ENCODE measurements at regions not wholly inside any gene's neighbourhood (a gene's known extent, or its start where the extent isn't known, plus 50 kb on each side); places are given as distances from the start of the nearest gene placed in this dataset.

DNA sequence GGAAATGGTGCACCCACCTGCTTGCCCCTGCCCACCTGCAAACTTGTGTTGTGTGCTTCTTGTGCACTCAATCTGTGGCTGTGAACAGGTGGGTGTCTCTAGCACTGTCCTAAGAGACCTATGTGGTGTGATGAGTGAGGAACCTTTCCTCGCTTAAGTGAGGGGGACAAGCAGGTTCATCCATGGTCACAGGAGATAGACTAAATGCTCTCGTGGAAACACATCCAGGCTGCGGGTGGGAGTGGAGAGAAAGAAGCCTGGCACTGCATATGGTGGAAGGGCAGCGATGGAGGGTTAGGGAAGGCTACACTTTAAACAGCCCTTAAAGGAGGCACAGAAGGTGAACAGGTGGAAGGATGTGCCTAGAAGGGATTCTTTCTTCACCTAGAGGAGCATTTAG lies 330.9 kb downstream of the CXCL12 start:
- no peak for DNase-seq (ENCODE audit: extremely low read depth in 1 of 11, low read depth in 9 of 11, low spot score in 4 of 11)

DNA sequence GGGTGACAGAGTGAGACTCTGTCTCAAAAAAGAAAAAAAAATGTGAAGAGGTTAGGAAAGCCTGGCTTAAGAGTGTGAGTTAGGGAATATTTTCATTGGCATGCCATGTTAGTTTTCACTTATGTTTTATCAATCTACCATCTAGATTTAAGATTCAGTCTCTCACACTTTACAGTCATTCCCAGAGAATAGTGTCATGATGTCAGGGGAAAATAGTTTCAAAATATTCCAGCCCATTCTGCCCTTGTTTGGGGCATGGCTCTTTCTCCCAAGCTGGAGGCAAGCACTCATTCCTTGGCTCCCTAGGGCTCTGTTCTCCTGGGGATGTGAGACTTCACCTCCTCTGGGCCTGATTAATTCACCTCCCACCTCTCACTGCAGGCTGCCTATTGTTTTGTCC lies 331.5 kb downstream of the CXCL12 start:
- no peak for DNase-seq (ENCODE audit: extremely low read depth in 1 of 11, low read depth in 9 of 11, low spot score in 4 of 11)

DNA sequence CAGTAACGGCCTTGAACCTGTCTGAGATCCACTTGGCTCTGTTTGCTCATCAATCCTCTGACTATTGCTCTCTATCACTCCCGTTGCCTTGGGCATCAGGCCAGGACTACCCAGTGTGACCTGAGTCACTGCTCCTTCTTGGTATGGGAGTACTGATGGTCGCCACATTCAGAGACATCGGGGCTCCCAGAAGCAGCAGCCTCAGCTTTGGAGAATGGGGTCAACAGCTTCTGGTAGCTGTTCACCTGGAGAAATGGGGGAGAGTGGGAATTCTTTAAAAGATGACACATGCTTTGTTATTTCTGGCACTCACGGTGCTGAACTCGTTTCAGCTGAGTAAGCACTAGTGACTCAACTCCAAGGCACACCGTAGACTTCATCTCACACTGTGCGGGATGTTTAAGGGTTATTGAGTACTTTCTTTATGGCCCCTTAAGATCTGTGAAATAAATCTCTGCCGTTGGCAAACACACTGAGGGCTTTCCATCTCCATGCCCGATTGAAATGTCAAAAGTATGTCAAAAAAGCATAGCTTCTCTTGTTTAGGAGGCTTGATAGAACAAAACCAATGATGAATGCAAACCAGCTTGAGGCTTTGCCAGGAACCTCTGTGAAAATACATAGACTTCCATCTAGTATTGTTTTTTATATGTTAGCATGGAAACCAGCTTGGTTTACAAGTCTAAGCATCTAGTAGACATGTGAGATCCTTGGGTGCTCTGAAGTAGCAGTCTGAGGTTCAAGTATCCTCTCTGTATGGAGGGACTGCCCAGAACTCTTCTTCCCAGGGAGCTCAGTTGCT lies 333.1 kb downstream of the CXCL12 start:
- no peak for DNase-seq (ENCODE audit: extremely low read depth in 1 of 11, low read depth in 9 of 11, low spot score in 4 of 11)

DNA sequence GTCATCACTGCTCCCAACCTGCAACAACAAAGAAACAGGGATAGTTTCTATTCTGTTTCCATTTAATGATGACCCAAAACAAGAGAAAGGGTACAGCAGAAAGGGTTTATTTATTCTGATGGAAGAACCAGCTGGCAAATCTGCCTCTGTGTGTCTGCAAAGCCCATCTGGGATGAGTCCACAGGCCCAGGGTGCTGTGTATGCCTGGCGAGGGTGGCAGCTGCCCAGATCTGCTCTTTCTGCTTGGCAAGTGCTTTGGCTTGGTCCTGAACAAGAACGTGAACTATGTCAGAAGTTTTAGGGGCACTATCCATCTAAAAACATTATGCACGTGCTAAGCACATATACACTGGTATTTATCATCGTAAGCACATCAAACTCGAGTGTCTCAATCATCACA lies 333.8 kb downstream of the CXCL12 start:
- DNase-seq (ENCODE audit: extremely low read depth in 1 of 11, low read depth in 9 of 11, low spot score in 4 of 11) = no peak

DNA sequence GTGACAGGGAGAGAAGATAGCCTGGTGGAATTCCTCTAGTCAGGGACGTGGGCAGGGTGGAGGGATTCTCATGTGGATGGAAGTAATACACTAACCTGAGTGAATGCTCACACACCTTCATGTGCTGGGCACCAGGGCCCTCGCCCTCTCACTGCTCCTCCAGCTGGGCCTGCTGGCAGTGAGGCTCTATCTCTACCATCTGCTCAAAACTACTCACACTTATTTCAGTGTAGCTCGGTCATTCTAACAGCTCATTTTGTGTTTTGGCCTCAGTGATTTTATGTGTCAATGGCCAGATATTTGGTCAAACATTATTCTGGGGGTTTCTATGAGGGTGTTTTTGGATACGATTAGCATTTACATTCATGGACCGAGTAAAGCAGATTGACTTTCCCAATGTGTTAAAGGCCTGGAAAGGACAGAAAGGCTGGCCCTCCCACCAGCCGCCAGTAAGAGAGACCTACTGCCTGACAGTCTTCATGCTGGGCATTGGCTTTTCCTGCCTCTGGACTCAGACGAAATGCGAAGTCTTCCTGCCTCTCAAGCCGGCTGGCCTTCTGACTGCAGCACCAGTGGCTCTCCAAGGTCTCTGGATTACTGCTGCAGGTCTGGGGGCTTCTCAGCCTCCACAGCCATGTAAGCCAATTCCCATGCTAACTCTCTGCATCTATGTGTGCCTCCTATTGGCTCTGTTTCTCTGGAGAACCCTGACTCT lies 335.4 kb downstream of the CXCL12 start:
- DNase-seq (ENCODE audit: extremely low read depth in 1 of 11, low read depth in 9 of 11, low spot score in 4 of 11) = no peak

DNA sequence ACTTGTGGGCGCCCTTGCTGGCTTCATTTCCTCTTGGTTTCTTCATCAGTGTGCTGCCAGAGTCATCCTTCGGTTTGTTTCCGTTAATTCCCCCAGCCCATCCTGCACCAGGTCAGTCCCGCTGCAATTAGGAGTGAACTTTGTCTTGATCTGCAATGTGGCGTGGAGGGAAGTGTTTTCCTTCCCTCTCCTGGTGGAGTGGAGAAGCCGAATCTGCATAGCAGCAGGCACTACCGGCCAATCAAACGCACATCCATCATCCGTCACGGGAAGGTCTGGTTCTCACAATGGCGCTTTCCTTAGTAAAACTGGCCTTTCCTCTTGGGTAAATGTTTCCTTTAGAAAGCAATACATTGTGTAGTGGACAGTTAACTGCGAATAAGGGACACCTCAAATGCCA lies 337.5 kb downstream of the CXCL12 start:
- DNase-seq (ENCODE audit: extremely low read depth in 1 of 11, low read depth in 9 of 11, low spot score in 4 of 11) = no peak

DNA sequence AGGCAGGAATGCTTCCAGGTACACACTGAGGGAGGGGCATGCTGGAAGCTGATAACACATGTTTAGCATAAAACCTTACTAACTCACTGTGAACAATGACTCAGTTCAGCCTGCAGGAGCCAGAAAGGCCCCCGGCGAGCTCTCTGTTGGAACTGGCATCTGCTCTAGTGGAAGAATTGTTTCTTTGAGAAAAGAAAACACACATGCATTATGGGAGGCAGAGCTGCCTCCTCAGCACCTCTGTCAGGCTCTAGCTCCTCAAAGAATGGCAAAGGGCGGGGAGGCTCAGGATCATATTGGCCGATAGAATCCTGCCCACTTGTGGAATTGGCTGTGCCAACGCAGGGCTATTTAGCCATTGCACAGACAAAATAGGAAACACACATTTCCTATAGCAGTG lies 338.3 kb downstream of the CXCL12 start:
- DNase-seq (ENCODE audit: extremely low read depth in 1 of 11, low read depth in 9 of 11, low spot score in 4 of 11) = no peak

DNA sequence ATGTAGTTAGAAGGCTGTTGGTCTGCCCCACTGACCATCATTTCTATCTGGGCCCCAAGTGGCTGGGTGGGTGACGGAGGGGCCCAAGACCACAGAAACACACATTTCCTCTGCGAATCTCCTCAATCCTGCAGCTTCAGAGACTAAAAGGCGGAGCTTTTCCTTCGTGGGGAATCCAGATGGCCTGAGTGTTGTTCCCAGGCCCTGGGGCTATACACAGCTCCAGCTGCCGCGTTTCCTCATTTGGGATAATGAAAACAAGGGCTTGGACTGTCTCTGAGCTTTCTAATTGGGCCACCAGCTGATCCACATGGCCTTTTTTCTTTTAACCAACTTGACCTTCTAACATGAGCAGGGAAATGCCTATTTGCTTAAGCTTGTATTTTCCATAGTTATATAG lies 339.9 kb downstream of the CXCL12 start:
- no peak for DNase-seq (ENCODE audit: extremely low read depth in 1 of 11, low read depth in 9 of 11, low spot score in 4 of 11)

DNA sequence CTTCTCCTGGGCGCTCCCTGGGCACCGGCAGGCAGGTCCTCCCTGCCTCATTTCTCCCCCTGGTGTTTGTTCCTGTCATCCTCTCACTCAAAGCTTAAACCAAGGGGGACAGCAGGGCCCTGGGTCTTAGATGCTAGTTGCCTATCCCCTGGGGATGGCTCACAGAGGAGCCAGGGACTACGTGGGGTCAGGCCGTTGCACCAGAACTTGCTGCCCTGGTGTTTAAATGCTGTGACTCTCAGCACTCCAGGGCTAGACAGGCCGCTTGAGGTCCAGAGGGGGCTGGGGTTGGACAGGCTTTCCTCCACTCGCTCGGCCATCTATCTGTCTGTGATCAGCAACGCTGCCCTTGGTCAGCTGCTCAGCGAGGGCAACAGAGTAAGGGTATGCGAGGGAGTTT lies 340.3 kb downstream of the CXCL12 start:
- no peak for DNase-seq (ENCODE audit: extremely low read depth in 1 of 11, low read depth in 9 of 11, low spot score in 4 of 11)

DNA sequence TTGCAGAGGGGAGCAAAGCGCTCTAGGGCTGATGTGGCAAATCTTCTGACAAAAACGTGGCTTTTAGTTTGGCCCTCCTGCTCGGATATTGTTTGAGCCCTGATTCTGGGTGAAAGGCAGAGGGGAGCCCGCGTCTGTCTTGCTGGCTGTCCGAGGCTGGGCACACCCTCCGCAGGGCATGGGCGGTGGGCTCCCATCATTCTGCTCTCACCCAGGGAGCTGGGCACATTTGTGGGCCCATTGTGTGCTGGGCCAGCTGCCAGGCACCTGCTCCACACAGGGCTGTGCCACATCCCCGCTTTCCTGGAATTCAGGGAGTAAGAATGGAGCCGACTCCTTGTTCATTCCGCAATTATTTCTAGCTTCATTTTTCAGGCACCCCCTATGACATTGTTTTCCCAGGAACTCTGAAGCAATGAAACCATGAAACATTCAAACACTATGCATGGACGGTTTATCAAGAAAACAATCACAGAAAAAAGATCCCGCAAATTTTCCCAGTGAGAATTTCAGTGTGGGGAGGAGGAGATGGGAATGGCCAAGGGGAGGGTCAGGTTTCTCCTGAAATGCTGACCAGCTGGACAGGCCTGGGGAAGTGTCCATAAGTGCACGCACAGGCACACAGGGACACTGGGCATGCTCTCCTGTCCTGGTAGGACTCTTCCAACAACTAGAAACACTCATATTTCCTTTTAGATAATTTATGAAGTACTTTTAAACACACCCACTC lies 341.1 kb downstream of the CXCL12 start:
- no peak for DNase-seq (ENCODE audit: extremely low read depth in 1 of 11, low read depth in 9 of 11, low spot score in 4 of 11)

DNA sequence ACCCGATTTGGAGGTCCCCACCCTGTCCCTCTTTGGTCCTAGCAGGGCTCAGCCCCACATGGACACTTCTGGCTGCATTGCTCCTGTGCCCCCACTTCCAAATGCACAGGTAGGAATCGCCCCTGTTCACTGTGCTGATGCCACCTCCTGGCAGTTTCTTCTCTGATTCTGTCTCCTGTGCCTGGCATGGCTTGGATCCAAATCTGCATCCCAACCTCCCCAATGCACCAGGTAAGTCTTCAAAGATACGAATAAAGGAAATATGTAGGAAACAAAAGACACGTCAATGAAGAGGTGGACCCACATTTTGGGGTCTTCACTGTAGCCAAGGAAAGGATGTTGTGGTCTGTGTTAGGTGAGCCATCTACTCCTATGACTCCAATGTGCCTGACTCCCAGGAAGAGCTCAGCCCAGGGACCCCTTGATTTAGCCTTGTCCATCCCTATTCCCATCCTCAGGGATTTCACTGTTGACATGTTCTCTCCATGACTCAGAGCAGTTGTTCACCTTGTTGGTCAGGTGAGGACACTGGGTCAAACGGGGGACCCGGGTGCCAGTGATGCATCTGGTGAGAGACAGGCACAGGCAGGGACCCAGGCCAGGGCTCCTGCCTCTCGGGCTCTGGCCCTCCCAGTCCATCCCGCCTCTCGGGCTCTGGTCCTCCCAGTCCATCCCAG lies 341.8 kb downstream of the CXCL12 start:
- DNase-seq (ENCODE audit: extremely low read depth in 1 of 11, low read depth in 9 of 11, low spot score in 4 of 11) = no peak

DNA sequence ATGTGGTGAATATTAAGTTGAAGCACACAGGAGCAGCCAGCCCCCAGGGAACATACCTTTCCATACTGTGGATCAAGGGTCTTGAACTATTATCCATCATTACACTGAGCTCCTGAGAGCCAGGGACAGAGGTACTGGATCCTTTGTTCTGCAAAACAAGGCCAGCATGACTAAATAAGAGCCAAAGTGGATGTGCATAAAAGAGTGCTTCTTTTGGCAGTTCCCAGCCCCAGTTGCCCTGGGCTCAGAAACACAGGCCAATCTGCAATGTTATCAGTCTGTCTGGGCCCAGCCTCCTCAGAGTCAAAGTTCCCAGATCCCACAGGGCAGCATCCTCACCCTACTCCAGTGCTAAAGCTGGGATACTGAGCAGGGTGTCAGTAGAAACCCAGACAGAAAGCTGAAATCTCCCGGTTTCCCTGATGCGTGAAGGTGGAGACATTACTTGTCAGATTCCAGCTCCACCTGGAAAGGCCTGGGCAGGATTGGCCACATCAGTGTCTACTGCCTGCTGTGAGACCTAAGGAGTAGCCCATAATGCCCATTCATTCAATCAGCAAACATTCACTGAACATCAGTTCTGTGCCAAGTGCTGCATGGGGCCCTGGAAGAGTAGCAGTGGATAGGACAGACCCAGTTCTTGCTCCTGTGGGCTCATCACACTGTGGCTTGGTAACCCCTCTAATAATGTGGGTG lies 342.7 kb downstream of the CXCL12 start:
- no peak for DNase-seq (ENCODE audit: extremely low read depth in 1 of 11, low read depth in 9 of 11, low spot score in 4 of 11)

DNA sequence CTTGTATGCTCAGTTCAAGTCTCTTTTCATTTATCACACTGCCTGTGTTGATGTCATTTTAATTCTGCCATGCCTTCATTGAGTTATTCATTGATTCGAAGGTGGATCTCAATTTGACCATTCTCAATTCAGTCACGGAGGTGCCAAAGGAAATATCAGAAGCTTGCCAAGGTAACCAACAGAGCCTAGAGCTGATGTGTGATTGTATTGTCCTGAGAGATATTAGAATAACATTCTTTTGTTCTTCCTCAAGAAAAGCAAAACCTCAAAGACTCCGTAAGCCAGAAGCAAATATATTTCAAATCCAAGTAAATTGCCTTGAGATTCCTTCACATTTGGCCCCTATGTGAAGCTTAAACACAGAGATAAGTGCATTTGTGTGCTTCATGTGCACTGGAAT lies 345.3 kb downstream of the CXCL12 start:
- DNase-seq (ENCODE audit: extremely low read depth in 1 of 11, low read depth in 9 of 11, low spot score in 4 of 11) = no peak

DNA sequence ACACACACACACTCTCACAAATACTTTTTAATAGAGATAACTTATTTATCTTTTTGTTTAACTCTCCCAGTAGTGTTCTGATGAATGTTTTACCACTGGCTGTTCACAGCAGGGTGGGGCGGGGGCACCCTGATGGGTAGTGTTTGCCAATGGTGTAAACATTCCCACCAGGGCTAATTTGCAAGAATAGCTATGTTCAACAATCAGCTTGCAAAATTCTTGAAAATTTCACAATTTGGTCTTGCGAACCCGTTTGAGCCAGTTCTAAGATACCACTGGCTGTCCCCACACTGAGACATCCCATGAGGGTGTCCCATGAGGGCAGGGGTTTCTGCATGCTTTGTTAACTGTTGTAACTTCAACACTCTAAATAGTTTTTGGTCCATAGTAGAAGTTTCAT lies 348.5 kb downstream of the CXCL12 start:
- no peak for DNase-seq (ENCODE audit: extremely low read depth in 1 of 11, low read depth in 9 of 11, low spot score in 4 of 11)

DNA sequence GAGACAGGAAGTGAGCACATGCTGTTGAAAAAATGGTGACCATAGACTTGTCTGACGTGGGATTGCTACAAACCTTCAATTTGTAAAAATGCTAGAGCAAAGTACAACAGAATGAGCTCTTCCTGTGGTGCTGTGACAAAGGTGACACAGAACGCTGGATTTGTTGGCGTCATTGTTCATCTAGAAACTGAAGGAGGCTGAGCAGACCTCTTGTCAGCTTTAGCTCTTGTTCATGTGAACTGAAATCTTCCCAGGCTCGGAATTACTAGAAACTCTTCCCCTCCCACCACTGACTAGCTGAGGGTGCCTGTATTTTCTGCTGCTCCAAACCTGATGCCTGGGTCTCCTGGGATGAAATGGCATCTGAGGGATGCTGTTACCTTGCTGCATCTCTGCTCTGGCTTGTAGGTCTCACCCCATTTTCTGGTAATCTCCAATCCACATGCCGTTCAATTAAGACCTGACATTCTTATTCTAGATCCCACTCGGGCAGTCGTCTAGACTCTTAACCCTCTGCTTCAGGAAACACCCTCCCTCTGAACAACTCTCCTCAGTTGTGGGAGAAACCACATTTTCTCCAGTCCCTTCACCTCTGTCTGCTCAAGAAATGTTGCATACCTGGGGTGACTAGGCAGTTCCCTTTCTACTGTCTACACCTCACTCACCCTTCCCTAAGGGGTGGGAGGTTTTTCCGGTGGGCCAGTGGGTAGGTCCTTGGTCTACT lies 349.3 kb downstream of the CXCL12 start:
- no peak for DNase-seq (ENCODE audit: extremely low read depth in 1 of 11, low read depth in 9 of 11, low spot score in 4 of 11)

DNA sequence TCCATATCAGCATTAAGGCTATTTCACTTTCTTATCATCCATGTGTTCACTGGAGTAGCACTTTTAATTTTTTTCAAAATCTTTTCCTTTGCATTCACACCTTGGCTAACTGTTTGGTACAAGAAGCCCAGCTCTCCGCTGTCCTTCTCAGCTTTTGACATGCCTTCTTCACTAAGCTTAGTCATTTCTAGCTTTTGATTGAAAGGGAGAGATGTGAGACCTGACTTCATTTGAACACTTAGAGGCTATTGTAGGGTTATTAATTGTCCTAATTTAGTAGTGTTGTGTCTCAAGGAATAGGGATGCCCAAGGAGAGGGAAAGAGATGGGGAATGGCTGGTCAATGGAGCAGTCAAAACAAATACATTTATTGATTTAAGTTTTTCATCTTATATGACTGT lies 350.0 kb downstream of the CXCL12 start:
- no peak for DNase-seq (ENCODE audit: extremely low read depth in 1 of 11, low read depth in 9 of 11, low spot score in 4 of 11)

DNA sequence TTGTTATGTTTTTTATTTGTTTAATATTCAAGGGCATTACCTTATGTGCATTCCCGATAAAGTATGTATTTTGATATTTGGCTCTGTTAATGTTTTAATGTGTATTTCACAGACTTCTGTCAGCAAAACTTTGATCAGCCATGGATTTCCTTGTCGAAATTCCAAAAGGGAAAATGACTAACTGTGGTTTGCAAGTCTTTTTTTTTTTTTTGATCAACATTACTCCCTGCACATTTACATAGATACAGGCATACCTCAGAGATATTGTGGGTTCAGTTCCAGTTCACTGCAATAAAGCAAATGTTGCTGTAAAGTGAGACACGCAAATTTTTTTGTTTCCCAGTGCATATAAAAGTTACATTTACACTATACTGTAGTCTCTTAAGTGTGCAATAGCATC lies 351.9 kb downstream of the CXCL12 start:
- DNase-seq (ENCODE audit: extremely low read depth in 1 of 11, low read depth in 9 of 11, low spot score in 4 of 11) = no peak

DNA sequence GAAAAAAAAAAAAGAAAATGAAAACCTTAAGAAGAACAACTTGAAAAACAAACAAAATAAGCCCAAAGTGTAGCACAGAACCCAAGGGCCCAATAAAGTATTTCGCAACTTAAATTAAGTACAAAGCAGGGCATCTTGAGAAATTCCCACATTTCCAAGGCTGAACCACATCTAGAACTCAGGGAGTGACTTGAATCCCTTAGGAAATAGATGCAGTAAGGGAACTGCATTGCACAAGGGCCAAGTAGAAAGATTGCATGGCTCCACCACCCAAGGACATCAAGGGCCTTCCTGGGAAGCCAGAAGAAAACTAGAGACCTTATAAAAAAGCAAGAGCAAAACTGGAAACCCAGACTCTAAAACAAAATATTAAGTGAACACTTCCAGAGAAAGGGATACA lies 352.7 kb downstream of the CXCL12 start:
- no peak for DNase-seq (ENCODE audit: extremely low read depth in 1 of 11, low read depth in 9 of 11, low spot score in 4 of 11)

DNA sequence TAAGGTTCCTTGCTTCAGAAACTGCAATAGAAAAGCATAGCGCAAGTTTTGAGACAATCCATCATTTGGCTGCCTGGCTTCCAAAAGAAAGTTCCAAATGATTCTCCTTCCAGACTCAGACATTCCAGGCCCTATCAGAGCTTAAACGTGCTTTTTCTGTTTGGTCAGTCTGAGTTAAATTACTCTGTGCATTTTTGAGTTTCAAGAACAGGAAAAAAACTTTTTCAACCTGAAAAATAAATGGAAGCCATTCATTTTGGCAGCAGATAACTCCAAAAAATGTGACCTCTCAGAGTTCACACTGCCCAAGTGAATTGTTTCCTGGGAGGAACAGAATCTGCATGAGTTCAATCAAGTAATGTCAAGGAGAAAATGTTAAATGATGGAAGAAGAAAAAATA lies 354.2 kb downstream of the CXCL12 start:
- no peak for DNase-seq (ENCODE audit: extremely low read depth in 1 of 11, low read depth in 9 of 11, low spot score in 4 of 11)

All from renal cortex interstitium (tissue), 11 donors.